ENCODE measurements at regions not wholly inside any gene's neighbourhood (a gene's known extent, or its start where the extent isn't known, plus 50 kb on each side); places are given as distances from the start of the nearest gene placed in this dataset.
"Not testable (repeated sequence)": the region's sequence is repeated elsewhere in the genome, so short reads cannot be mapped to it uniquely, and the experiment has no call there.

DNA sequence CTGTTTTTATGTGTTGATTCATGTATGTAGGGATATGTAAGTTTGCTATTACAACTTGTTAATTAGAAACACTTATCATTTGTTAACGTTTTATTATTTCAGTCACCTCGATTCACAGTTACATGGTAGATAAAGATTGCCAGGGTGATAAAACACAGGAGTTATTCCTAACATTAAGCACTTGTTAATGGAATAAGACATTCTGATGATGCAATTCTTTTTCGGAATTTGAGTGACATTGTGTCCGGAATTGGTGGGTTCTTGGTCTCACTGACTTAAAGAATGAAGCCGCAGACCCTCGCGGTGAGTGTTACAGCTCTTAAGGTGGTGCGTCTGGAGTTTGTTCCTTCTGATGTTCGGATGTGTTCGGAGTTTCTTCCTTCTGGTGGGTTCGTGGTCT lies 624.0 kb upstream of the CITED2 start:
- H3K36me3 ChIP-seq (ENCODE audit: control insufficient read depth, insufficient read depth, low read length); H3K4me3 ChIP-seq (ENCODE audit: low read length); DNase-seq; H3K9me3 ChIP-seq (ENCODE audit: control insufficient read depth, low read depth, low read length); H3K27me3 ChIP-seq (ENCODE audit: control insufficient read depth, insufficient read depth, low read length); H3K4me1 ChIP-seq (ENCODE audit: control insufficient read depth, insufficient read depth, low read length); H3K27ac ChIP-seq (ENCODE audit: low read length): not testable (repeated sequence)
- WGBS (ENCODE audit: insufficient coverage, low lambda C conversion rate) = no CpG with 5 or more reads among the region's 11 CpGs

DNA sequence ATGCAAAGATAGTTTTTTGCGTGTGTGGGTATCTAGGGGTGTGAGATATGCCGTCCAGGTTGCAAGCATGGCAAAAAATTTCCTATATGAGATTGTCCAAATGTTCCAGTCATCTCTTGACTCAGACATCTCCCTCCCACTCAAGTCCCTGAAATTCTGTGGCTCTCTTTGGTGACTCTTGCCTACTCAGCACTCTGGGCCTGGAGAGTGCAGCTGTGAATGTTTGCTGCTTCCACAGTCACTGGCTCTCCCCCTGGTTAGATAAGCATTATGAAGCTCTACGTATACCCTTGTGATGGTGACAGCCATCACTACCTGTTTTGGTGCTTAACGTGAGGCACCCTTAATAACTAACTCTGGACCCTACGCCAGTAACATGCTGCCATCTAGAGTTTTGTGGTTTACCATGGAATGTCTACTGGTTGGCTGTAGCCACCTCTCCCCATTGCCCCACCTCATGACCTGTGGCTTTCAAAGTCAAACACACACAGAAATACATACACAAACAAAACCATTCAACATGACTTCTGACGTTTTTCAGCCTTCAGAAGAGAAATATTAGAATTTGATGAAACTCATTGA lies 621.9 kb upstream of the CITED2 start:
- H3K4me3 ChIP-seq (ENCODE audit: low read length) = no peak overlapping the region
- WGBS (ENCODE audit: insufficient coverage, low lambda C conversion rate) = 57% methylated on average over 1 of the region's 6 CpGs
- no peak overlapping the region for H3K27ac ChIP-seq (ENCODE audit: low read length)
- no peaks in the 10 kb centered on the region for H3K27me3 ChIP-seq (ENCODE audit: control insufficient read depth, insufficient read depth, low read length)
- H3K9me3 ChIP-seq (ENCODE audit: control insufficient read depth, low read depth, low read length) = peaks cover 6% of the 10 kb centered on the region
- DNase-seq = no peak
- H3K36me3 ChIP-seq (ENCODE audit: control insufficient read depth, insufficient read depth, low read length) = no peaks in the 10 kb centered on the region
- H3K4me1 ChIP-seq (ENCODE audit: control insufficient read depth, insufficient read depth, low read length) = peaks cover 6% of the 10 kb centered on the region

DNA sequence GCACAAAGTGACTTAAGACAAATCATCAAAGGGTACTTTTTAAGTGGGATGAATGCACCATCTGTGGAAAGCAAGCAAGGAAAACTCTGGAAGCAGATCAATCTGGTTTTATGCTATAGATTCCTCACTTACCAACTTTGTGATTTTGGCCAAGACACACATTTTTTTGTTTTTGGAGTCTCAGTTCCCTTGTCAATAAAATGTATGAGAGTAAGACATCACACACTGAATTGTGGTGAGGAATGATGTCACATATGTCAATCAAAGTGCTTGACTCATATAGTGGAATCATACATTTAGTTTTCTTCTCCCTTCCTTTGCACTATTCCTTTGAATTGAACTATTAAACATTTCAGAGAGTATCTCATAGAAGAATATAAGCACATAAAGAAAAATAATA lies 620.5 kb upstream of the CITED2 start:
- Histone ChIP-seq H3K4me3 (ENCODE audit: low read length) (no peak overlapping the region), H3K36me3 (ENCODE audit: control insufficient read depth, insufficient read depth, low read length) (no peaks in the 10 kb centered on the region), H3K4me1 (ENCODE audit: control insufficient read depth, insufficient read depth, low read length) (peaks cover 8% of the 10 kb centered on the region), H3K27me3 (ENCODE audit: control insufficient read depth, insufficient read depth, low read length) (no peaks in the 10 kb centered on the region), H3K27ac (ENCODE audit: low read length) (no peak overlapping the region), H3K9me3 (ENCODE audit: control insufficient read depth, low read depth, low read length) (peaks cover 6% of the 10 kb centered on the region)
- DNase-seq = no peak

DNA sequence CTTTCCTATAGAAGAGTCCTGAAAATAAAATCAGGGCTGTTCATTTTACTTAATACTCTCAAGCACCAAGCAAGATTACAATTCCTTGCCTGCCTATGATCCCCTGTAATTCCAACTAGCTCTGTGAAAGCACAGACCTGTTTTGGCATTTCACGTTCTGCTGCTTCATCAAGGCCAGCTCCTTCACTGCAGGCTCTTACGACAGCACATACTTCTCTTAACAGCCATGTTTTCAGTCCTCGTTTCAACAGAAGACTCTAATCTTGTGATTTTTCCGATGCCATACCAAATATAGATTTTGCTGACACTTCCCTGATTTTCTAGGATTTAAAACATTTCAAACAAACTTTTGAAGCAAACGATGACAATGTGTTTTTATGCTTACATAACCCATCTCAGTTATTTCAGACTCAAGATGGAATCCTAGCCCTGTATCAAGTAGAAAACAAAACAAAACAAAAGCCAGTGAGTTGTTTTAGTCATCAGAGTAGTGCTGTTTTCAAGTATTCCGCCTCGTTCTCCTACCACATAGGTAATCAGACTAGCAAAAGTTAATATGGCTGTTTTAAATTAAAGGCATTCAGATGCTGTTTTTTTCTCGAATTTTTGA lies 616.5 kb upstream of the CITED2 start:
- peak overlapping the region; percentile 34 for H3K27ac ChIP-seq (ENCODE audit: low read length)
- no peaks in the 10 kb centered on the region for H3K9me3 ChIP-seq (ENCODE audit: control insufficient read depth, low read depth, low read length)
- WGBS (ENCODE audit: insufficient coverage, low lambda C conversion rate) = 50% methylated on average over 4 of the region's 8 CpGs

DNA sequence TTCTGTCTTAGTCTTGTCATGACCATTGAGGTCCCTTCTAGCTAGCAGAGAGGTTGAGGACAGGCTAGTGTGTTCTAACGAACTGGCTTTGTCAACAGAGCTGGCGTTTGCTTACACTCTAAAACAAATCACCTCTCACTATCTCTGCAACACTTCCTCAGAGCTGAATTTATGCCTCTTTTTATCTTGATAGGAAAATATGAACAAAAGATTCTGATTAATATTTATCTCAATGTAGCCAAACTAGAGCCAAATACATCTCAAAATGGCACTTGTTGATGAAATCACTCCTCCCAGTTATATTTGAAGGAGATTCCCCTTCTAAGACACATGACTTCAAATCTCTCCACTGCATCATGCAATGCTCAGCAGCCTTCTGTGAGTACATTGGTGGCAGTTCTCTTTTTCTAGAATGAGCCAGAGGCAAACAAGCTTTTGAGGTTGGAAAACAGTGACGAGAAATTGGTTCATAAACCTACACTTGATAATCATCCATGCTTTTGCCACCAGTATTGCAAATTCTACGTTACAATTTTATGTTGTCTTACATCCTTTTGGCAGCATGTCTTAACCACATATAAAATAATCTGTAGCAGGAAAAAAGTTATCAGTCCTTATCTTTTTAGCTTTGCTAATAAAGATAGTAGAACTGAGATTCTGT lies 615.7 kb upstream of the CITED2 start:
- H3K4me1 ChIP-seq (ENCODE audit: control insufficient read depth, insufficient read depth, low read length) = peaks cover 8% of the 10 kb centered on the region
- DNase-seq = no peak
- no peaks in the 10 kb centered on the region for H3K27me3 ChIP-seq (ENCODE audit: control insufficient read depth, insufficient read depth, low read length)
- 60% methylated on average over 1 of the region's 4 CpGs for WGBS (ENCODE audit: insufficient coverage, low lambda C conversion rate)
- H3K36me3 ChIP-seq (ENCODE audit: control insufficient read depth, insufficient read depth, low read length) = no peaks in the 10 kb centered on the region
- H3K9me3 ChIP-seq (ENCODE audit: control insufficient read depth, low read depth, low read length) = no peaks in the 10 kb centered on the region
- peak overlapping the region; percentile 34 for H3K27ac ChIP-seq (ENCODE audit: low read length)
- no peak overlapping the region for H3K4me3 ChIP-seq (ENCODE audit: low read length)

More for the DNA sequence above, 616.5 kb upstream of the CITED2 start:
- no peaks in the 10 kb centered on the region for H3K36me3 ChIP-seq (ENCODE audit: control insufficient read depth, insufficient read depth, low read length)
- no peaks in the 10 kb centered on the region for H3K27me3 ChIP-seq (ENCODE audit: control insufficient read depth, insufficient read depth, low read length)
- H3K4me3 ChIP-seq (ENCODE audit: low read length) = no peak overlapping the region
- peak in 1 of 2 donors; percentile 37 for DNase-seq
- peaks cover 8% of the 10 kb centered on the region for H3K4me1 ChIP-seq (ENCODE audit: control insufficient read depth, insufficient read depth, low read length)

DNA sequence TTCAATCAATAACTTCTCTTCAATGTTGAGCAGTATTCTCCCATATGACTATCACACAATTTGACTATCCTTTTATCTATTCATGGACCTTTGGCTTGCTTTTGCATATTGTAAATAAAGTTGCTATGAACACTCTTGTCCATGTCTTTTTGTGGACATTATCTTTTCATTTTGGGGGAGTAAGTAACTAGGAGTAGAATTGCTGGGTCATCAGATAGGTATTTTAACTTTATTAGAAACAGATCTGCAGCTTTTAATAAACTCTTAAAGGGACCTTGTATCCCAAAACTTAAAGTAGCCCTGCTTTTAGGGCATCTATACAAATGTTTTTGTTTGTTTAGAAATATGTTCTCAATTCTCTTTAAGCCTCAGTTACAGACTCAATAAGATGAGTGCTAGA lies 614.2 kb upstream of the CITED2 start:
- no peaks in the 10 kb centered on the region for H3K27me3 ChIP-seq (ENCODE audit: control insufficient read depth, insufficient read depth, low read length)
- no peaks in the 10 kb centered on the region for H3K36me3 ChIP-seq (ENCODE audit: control insufficient read depth, insufficient read depth, low read length)
- H3K27ac ChIP-seq (ENCODE audit: low read length) = no peak overlapping the region
- peaks cover 8% of the 10 kb centered on the region for H3K4me1 ChIP-seq (ENCODE audit: control insufficient read depth, insufficient read depth, low read length)
- H3K4me3 ChIP-seq (ENCODE audit: low read length) = no peak overlapping the region
- no peak for DNase-seq
- H3K9me3 ChIP-seq (ENCODE audit: control insufficient read depth, low read depth, low read length) = no peaks in the 10 kb centered on the region

DNA sequence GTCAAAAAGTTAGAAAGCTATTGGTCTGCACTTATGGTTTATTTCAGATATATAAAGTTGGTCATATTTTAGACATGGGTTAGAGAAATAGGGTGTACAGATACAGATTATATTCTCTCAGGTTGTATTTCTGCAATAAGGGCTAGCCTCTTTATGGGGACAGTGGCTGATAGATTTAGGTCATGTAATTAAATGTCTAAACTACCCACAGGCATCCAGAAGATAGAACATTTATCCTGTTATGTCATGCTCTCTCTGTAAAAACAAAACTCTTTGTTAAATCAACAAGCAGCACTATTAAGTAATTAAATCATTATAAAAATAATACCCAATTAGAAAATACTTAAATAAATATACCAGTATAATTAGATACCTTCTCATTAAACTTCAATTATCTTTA lies 612.6 kb upstream of the CITED2 start:
- no peak overlapping the region for H3K4me3 ChIP-seq (ENCODE audit: low read length)
- H3K4me1 ChIP-seq (ENCODE audit: control insufficient read depth, insufficient read depth, low read length) = peaks cover 12% of the 10 kb centered on the region
- H3K27me3 ChIP-seq (ENCODE audit: control insufficient read depth, insufficient read depth, low read length) = no peaks in the 10 kb centered on the region
- H3K36me3 ChIP-seq (ENCODE audit: control insufficient read depth, insufficient read depth, low read length) = no peaks in the 10 kb centered on the region
- no peaks in the 10 kb centered on the region for H3K9me3 ChIP-seq (ENCODE audit: control insufficient read depth, low read depth, low read length)
- no peak overlapping the region for H3K27ac ChIP-seq (ENCODE audit: low read length)
- no peak for DNase-seq

DNA sequence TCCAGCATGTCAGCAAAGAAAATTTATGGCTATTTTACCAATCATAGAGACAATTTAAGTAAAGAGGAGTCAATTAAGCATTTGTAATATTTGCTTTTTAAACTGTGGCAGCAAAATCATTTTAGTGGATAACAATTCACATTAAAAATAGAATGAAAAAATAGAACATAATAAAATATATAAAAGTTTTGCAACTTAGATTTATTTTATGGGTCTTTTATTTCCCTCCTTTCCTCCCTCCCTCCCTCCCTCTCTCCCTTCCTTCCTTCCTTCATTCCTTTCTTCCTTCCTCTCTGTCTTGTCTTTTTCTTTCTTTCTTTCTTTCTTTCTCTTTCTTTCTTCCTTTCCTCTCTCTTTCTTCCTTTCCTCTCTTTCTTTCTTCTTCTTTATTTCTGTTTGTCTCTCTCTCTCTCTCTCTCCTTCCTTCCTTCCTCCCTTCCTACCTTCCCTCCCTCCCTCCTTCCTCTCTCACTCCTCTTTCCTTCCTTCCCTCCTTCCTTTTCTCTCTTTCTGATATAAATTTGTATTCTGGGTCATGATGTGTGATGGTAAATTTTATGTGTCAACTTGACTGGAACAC lies 610.9 kb upstream of the CITED2 start:
- no peaks in the 10 kb centered on the region for H3K9me3 ChIP-seq (ENCODE audit: control insufficient read depth, low read depth, low read length)

DNA sequence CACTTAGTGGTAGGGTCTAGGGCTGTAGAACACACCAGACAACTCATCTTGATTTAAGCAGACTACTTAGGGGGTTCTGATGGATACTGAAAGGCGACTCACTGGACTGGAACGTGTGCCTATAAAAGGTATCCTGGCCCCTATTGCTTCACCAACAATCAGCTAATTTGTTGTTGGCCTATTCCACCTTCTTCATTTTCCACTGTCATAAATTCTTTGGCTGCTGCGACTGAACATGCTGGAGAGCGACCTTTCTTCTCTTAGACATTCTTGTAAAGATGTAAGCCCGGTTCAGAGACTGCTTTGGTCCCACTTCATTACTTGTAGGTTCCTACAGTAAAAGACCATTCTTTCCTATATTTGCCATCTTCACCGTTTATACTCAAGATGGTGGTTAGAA lies 609.9 kb upstream of the CITED2 start:
- Histone ChIP-seq H3K4me3 (ENCODE audit: low read length) (no peak overlapping the region), H3K27ac (ENCODE audit: low read length) (peak overlapping the region; percentile 4), H3K9me3 (ENCODE audit: control insufficient read depth, low read depth, low read length) (no peaks in the 10 kb centered on the region), H3K4me1 (ENCODE audit: control insufficient read depth, insufficient read depth, low read length) (peaks cover 12% of the 10 kb centered on the region), H3K27me3 (ENCODE audit: control insufficient read depth, insufficient read depth, low read length) (no peaks in the 10 kb centered on the region), H3K36me3 (ENCODE audit: control insufficient read depth, insufficient read depth, low read length) (no peaks in the 10 kb centered on the region)
- peak; percentile 15 to 22 for DNase-seq
- no CpG with 5 or more reads among the region's 6 CpGs for WGBS (ENCODE audit: insufficient coverage, low lambda C conversion rate)

More for the DNA sequence above, 610.9 kb upstream of the CITED2 start:
- Histone ChIP-seq H3K4me3 (ENCODE audit: low read length) (no peak overlapping the region), H3K36me3 (ENCODE audit: control insufficient read depth, insufficient read depth, low read length) (no peaks in the 10 kb centered on the region), H3K27ac (ENCODE audit: low read length) (no peak overlapping the region), H3K4me1 (ENCODE audit: control insufficient read depth, insufficient read depth, low read length) (peaks cover 12% of the 10 kb centered on the region), H3K27me3 (ENCODE audit: control insufficient read depth, insufficient read depth, low read length) (no peaks in the 10 kb centered on the region)
- no peak for DNase-seq

DNA sequence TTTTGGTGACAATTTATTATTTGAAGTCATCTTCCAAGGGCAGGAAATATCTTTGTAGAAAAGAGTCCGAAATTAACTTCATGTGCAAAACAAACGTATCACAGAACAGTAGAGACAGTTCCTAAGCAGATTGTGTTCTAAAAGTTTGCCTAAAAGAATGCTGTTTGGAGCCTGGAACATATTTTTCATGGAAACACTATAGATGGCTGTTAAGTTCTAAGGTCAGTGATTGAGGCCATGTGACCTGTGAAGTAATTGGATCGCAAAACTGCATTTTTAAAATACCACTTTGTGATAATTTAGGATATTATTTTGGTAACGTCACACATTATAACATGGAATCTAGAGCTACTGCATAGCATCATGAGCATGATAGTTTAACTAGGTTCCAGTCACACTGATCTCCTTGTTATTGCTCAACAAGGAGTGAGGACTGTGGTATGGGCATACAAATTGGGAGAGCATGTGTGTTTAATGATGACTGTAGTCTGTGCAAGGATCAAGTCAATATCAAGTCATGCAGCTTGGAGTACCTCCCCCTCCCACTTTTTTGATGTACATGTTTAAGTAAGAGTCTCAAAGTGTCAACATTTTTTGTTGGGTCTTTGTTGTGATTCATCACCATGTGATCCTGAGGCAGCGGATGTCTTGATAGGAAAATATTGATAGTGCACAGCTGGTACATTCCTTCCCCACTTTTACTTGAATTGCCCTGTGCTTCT lies 609.3 kb upstream of the CITED2 start:
- 80% methylated on average over 1 of the region's 5 CpGs for WGBS (ENCODE audit: insufficient coverage, low lambda C conversion rate)
- Histone ChIP-seq H3K9me3 (ENCODE audit: control insufficient read depth, low read depth, low read length) (no peaks in the 10 kb centered on the region), H3K27ac (ENCODE audit: low read length) (peak overlapping the region; percentile 4), H3K27me3 (ENCODE audit: control insufficient read depth, insufficient read depth, low read length) (no peaks in the 10 kb centered on the region), H3K4me3 (ENCODE audit: low read length) (no peak overlapping the region), H3K4me1 (ENCODE audit: control insufficient read depth, insufficient read depth, low read length) (peaks cover 12% of the 10 kb centered on the region), H3K36me3 (ENCODE audit: control insufficient read depth, insufficient read depth, low read length) (no peaks in the 10 kb centered on the region)
- peak; percentile 19 to 34 for DNase-seq

Measured in large intestine (tissue), 3 donors.